ENCODE measurements at regions not wholly inside any gene's neighbourhood (a gene's known extent, or its start where the extent isn't known, plus 50 kb on each side); places are given as distances from the start of the nearest gene placed in this dataset.

- H3K4me3 Mint-ChIP-seq, result no peak overlapping the region
- H3K9me3 Mint-ChIP-seq, result peaks cover 55% of the 10 kb centered on the region
Observed at GRCh38 chr3:154942827-154943226, 137.3 kb upstream of the MME start.

DNA sequence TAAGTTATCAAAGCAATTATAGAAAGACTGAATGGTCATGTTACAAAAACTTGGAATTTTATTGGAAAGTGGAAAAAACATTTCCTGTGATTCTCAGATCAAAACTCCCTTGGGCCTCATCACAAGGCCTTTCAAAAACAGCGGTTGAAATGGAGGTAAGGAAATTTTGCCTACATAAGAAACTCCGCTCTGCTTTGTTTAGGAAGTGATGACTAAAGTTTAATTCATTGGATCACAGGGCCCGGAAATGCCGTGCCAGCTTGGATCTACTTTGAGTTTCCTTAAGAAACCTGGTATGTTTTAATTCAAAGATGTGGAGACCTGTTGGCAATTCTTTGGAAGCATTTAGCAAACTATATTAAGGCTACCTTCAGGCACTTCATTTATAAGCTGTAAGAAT lies 143.9 kb upstream of the MME start:
- DNase-seq (ENCODE audit: low spot score) (no peak), ATAC-seq (no peak)
- TF ChIP-seq PREB (CRISPR knock-in tag; IDR thresholded peaks at IDR 0.05; ENCODE audit: borderline replicate concordance) (no peak), OVOL2 (CRISPR knock-in tag; IDR thresholded peaks at IDR 0.05; ENCODE audit: borderline replicate concordance) (no peak), IRF1 (CRISPR knock-in tag; IDR thresholded peaks at IDR 0.05) (no peak), ZBTB21 (CRISPR knock-in tag; IDR thresholded peaks at IDR 0.05; ENCODE audit: borderline replicate concordance) (no peak), FOXJ3 (CRISPR knock-in tag; IDR thresholded peaks at IDR 0.05; ENCODE audit: borderline replicate concordance) (no peak), ETV6 (CRISPR knock-in tag; IDR thresholded peaks at IDR 0.05) (no peak)
- TF ChIP-seq, protein P1, sequence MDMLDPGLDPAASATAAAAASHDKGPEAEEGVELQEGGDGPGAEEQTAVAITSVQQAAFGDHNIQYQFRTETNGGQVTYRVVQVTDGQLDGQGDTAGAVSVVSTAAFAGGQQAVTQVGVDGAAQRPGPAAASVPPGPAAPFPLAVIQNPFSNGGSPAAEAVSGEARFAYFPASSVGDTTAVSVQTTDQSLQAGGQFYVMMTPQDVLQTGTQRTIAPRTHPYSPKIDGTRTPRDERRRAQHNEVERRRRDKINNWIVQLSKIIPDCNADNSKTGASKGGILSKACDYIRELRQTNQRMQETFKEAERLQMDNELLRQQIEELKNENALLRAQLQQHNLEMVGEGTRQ (CRISPR knock-in tag; IDR thresholded peaks at IDR 0.05), result no peak
- ChIA-PET POLR2A (interaction anchor here (0.6 kb wide), 1 partner anchor 73 kb away, joined by 4 read pairs; no protein-coding TSS in a partner anchor), CTCF (no interaction called here)
- Mint-ChIP-seq H3K4me1 (no peaks in the 10 kb centered on the region), H3K36me3 (peaks cover 6% of the 10 kb centered on the region), H3K27ac (no peak overlapping the region), H3K27me3 (ENCODE audit: low read depth) (no peaks in the 10 kb centered on the region), H3K9me3 (peaks cover 8% of the 10 kb centered on the region), H3K4me3 (no peak overlapping the region)

More at GRCh38 chr3:154942827-154943226, 137.3 kb upstream of the MME start:
- no peak for ATAC-seq
- peaks cover 32% of the 10 kb centered on the region for H3K36me3 Mint-ChIP-seq
- ChIA-PET POLR2A (no interaction called here), CTCF (no interaction called here)
- 0 out of 2 replicates have a peak, but pooled peaks cover 4% of the 10 kb centered on the region for H3K4me1 Mint-ChIP-seq
- no peak overlapping the region for H3K27ac Mint-ChIP-seq
- TF ChIP-seq SOX15 (CRISPR knock-in tag; IDR thresholded peaks at IDR 0.05), result no peak
- TF ChIP-seq PREB (CRISPR knock-in tag; IDR thresholded peaks at IDR 0.05; ENCODE audit: borderline replicate concordance), result no peak
- TF ChIP-seq GABPB1 (CRISPR knock-in tag; IDR thresholded peaks at IDR 0.05), result no peak
- TF ChIP-seq NFE2L1 (CRISPR knock-in tag; IDR thresholded peaks at IDR 0.05), result no peak
- DNase-seq (ENCODE audit: low spot score), result no peak
- no peaks in the 10 kb centered on the region for H3K27me3 Mint-ChIP-seq (ENCODE audit: low read depth)

DNA sequence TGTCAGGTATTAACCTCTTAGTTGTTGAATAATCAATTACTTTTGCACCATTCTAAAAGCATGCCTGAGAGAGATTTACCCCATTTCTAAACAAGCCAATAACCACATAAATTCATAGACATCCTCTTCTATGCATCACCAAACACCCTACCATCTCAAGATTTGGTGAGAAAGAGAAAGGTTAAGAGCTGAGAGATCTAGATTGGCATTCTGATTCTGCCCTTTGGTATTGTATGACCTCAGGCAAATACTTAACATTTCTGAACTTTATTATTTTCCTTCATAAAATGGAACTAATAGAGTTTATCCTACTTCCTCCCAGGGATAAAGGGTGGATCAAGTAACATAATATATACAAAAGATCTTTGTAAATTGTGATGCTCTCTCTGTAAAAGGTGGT lies 146.5 kb upstream of the MME start:
- H3K4me3 Mint-ChIP-seq, result no peak overlapping the region
- H3K27me3 Mint-ChIP-seq (ENCODE audit: low read depth), result no peaks in the 10 kb centered on the region
- H3K36me3 Mint-ChIP-seq, result no peaks in the 10 kb centered on the region
- DNase-seq (ENCODE audit: low spot score) (no peak), ATAC-seq (no peak)
- H3K27ac Mint-ChIP-seq, result no peak overlapping the region
- ChIA-PET CTCF (no interaction called here), POLR2A (no interaction called here)
- H3K9me3 Mint-ChIP-seq, result no peaks in the 10 kb centered on the region
- H3K4me1 Mint-ChIP-seq, result no peaks in the 10 kb centered on the region
- TF ChIP-seq ZNF121 (CRISPR knock-in tag; IDR thresholded peaks at IDR 0.05) (no peak), ZNF416 (CRISPR knock-in tag; IDR thresholded peaks at IDR 0.05) (no peak), SMAD4 (CRISPR knock-in tag; IDR thresholded peaks at IDR 0.05) (no peak), ESRRA (CRISPR knock-in tag; IDR thresholded peaks at IDR 0.05; ENCODE audit: borderline replicate concordance) (no peak)
- TF ChIP-seq, protein P2, sequence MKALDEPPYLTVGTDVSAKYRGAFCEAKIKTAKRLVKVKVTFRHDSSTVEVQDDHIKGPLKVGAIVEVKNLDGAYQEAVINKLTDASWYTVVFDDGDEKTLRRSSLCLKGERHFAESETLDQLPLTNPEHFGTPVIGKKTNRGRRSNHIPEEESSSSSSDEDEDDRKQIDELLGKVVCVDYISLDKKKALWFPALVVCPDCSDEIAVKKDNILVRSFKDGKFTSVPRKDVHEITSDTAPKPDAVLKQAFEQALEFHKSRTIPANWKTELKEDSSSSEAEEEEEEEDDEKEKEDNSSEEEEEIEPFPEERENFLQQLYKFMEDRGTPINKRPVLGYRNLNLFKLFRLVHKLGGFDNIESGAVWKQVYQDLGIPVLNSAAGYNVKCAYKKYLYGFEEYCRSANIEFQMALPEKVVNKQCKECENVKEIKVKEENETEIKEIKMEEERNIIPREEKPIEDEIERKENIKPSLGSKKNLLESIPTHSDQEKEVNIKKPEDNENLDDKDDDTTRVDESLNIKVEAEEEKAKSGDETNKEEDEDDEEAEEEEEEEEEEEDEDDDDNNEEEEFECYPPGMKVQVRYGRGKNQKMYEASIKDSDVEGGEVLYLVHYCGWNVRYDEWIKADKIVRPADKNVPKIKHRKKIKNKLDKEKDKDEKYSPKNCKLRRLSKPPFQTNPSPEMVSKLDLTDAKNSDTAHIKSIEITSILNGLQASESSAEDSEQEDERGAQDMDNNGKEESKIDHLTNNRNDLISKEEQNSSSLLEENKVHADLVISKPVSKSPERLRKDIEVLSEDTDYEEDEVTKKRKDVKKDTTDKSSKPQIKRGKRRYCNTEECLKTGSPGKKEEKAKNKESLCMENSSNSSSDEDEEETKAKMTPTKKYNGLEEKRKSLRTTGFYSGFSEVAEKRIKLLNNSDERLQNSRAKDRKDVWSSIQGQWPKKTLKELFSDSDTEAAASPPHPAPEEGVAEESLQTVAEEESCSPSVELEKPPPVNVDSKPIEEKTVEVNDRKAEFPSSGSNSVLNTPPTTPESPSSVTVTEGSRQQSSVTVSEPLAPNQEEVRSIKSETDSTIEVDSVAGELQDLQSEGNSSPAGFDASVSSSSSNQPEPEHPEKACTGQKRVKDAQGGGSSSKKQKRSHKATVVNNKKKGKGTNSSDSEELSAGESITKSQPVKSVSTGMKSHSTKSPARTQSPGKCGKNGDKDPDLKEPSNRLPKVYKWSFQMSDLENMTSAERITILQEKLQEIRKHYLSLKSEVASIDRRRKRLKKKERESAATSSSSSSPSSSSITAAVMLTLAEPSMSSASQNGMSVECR (CRISPR knock-in tag; IDR thresholded peaks at IDR 0.05; ENCODE audit: borderline replicate concordance), result no peak
- TF ChIP-seq, protein P3, sequence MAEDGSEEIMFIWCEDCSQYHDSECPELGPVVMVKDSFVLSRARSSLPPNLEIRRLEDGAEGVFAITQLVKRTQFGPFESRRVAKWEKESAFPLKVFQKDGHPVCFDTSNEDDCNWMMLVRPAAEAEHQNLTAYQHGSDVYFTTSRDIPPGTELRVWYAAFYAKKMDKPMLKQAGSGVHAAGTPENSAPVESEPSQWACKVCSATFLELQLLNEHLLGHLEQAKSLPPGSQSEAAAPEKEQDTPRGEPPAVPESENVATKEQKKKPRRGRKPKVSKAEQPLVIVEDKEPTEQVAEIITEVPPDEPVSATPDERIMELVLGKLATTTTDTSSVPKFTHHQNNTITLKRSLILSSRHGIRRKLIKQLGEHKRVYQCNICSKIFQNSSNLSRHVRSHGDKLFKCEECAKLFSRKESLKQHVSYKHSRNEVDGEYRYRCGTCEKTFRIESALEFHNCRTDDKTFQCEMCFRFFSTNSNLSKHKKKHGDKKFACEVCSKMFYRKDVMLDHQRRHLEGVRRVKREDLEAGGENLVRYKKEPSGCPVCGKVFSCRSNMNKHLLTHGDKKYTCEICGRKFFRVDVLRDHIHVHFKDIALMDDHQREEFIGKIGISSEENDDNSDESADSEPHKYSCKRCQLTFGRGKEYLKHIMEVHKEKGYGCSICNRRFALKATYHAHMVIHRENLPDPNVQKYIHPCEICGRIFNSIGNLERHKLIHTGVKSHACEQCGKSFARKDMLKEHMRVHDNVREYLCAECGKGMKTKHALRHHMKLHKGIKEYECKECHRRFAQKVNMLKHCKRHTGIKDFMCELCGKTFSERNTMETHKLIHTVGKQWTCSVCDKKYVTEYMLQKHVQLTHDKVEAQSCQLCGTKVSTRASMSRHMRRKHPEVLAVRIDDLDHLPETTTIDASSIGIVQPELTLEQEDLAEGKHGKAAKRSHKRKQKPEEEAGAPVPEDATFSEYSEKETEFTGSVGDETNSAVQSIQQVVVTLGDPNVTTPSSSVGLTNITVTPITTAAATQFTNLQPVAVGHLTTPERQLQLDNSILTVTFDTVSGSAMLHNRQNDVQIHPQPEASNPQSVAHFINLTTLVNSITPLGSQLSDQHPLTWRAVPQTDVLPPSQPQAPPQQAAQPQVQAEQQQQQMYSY (CRISPR knock-in tag; IDR thresholded peaks at IDR 0.05), result no peak

All from WTC11 (cell line).